Liver (tissue), 3 donors: ENCODE measurements at regions not wholly inside any gene's neighbourhood (a gene's known extent, or its start where the extent isn't known, plus 50 kb on each side); places are given as distances from the start of the nearest gene placed in this dataset.

Source experiments
- CTCF ChIP-seq: fragments of 150-350 bp; IDR thresholded peaks from 2 replicates; pipeline ENCODE4 v1.5.1; 2017; ENCODE audit warnings: improper control_type of control experiment, low read depth, low read length; ENCODE audit not compliant: missing input control
- GABPA ChIP-seq, 2 donors: IDR thresholded peaks in 1 of 2; conservative IDR thresholded peaks in 1 of 2; 2 replicates each; pipeline ENCODE4 v1.6.1; 2016; ENCODE audit warnings: antibody characterized with exemption in 2 of 2, mild to moderate bottlenecking in 1 of 2, moderate library complexity in 1 of 2
- HNF4A ChIP-seq, 2 donors: conservative IDR thresholded peaks; 2 replicates each; pipeline ENCODE4 v1.6.1; 2016; ENCODE audit warnings: antibody characterized with exemption in 2 of 2, mild to moderate bottlenecking in 2 of 2
- JUND ChIP-seq, 2 donors: IDR thresholded peaks; 2 replicates each; pipeline ENCODE4 v1.6.1; 2016; ENCODE audit warnings: antibody characterized with exemption in 2 of 2
- RAD21 ChIP-seq, 2 donors: IDR thresholded peaks; 2 replicates each; pipeline ENCODE4 v1.6.1; 2016; ENCODE audit warnings: antibody characterized with exemption in 2 of 2, mild to moderate bottlenecking in 2 of 2
- TAF1 ChIP-seq: conservative IDR thresholded peaks from 2 replicates; pipeline ENCODE4 v1.6.1; 2016; ENCODE audit warnings: antibody characterized with exemption, mild to moderate bottlenecking
- YY1 ChIP-seq: IDR thresholded peaks from 2 replicates; pipeline ENCODE4 v1.6.1; 2016; ENCODE audit warnings: antibody characterized with exemption, mild to moderate bottlenecking
- TF ChIP-seq, protein P1 (sequence below): IDR thresholded peaks from 2 replicates; pipeline ENCODE4 v1.6.1; 2016; ENCODE audit warnings: antibody characterized with exemption
- donor health status: healthy.
- donor health status: healthy.

- TF ChIP-seq CTCF (no peak), TAF1 (no peak), GABPA (IDR thresholded peaks at IDR 0.05 in 1 of 2, conservative IDR thresholded peaks at IDR 0.05 in 1 of 2) (no peak), YY1 (no peak), RAD21 (IDR thresholded peaks at IDR 0.05) (no peak), HNF4A (conservative IDR thresholded peaks at IDR 0.05) (no peak), JUND (IDR thresholded peaks at IDR 0.05) (no peak)
- TF ChIP-seq, protein P1, sequence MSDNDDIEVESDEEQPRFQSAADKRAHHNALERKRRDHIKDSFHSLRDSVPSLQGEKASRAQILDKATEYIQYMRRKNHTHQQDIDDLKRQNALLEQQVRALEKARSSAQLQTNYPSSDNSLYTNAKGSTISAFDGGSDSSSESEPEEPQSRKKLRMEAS: no peak
Observed at GRCh38 chr4:135927651-135928050, 1604.6 kb downstream of the PCDH18 start.
